Medulla oblongata (tissue), 1 donor: ENCODE measurements at regions not wholly inside any gene's neighbourhood (a gene's known extent, or its start where the extent isn't known, plus 50 kb on each side); places are given as distances from the start of the nearest gene placed in this dataset.

Source experiments
- DNase-seq: peaks from one replicate; pipeline ENCODE4 v3.0.0-alpha.2; 2015; ENCODE audit errors: extremely low spot score

- DNase-seq, result no peak
Measured at GRCh38 chrX:10390187-10390586, 230.2 kb downstream of the MID1 start.

GRCh38 chrX:10393241-10393640 is 227.1 kb downstream of the MID1 start:
- DNase-seq, result no peak

- no peak for DNase-seq
Measured at GRCh38 chrX:10393899-10394298, 226.5 kb downstream of the MID1 start.

- no peak for DNase-seq
Measured at GRCh38 chrX:10395179-10395578, 225.2 kb downstream of the MID1 start.
